OCI-LY3 (cell line): ENCODE measurements at regions not wholly inside any gene's neighbourhood (a gene's known extent, or its start where the extent isn't known, plus 50 kb on each side); places are given as distances from the start of the nearest gene placed in this dataset.

Source experiments
- EZH2phosphoT487 ChIP-seq: fragments of 200-600 bp; shearing (Covaris generic); IDR thresholded peaks from 2 replicates; pipeline ENCODE4 v1.6.1; 2018; ENCODE audit warnings: antibody characterized with exemption, mixed run types, low read depth
- TF ChIP-seq, protein P1 (sequence below): fragments of 200-600, 300-600 bp; sonication (generic); IDR thresholded peaks from 2 replicates; pipeline ENCODE4 v1.5.1; 2014; ENCODE audit warnings: antibody characterized with exemption, low read length, low read depth

DNA sequence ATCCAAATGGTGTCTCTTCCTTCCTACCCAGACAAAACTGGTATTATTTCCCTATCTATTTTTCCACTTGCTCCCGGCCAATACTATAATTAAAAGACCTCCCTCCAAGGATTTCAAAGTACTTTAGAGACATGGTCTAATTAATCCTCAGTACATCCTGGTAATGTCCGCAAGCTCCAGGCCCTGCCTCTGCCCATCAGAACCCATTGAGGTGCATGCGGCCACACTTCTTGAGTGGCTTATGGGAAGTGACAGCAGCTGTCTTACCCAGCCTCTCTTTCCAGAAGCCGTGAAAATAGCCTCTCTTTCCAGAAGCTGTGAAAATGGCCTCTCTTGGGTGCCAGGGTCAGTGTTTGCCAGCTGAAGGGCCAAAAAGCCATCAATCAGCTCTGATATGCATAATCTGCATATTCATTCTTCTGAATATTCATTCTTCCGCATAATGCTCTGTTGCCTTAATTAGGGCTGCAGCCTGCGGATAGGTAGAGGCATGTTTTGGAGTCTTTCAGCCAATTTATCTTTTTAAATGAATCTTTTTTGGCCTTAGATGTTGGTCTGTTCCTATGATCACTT lies 148.4 kb upstream of the TMTC4 start:
- TF ChIP-seq, protein P1, sequence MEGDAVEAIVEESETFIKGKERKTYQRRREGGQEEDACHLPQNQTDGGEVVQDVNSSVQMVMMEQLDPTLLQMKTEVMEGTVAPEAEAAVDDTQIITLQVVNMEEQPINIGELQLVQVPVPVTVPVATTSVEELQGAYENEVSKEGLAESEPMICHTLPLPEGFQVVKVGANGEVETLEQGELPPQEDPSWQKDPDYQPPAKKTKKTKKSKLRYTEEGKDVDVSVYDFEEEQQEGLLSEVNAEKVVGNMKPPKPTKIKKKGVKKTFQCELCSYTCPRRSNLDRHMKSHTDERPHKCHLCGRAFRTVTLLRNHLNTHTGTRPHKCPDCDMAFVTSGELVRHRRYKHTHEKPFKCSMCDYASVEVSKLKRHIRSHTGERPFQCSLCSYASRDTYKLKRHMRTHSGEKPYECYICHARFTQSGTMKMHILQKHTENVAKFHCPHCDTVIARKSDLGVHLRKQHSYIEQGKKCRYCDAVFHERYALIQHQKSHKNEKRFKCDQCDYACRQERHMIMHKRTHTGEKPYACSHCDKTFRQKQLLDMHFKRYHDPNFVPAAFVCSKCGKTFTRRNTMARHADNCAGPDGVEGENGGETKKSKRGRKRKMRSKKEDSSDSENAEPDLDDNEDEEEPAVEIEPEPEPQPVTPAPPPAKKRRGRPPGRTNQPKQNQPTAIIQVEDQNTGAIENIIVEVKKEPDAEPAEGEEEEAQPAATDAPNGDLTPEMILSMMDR: no peak
- no peak for TF ChIP-seq EZH2phosphoT487
